Fibroblast of gingiva (primary cell): ENCODE measurements at regions not wholly inside any gene's neighbourhood (a gene's known extent, or its start where the extent isn't known, plus 50 kb on each side); places are given as distances from the start of the nearest gene placed in this dataset.

Experiments used
- DNase-seq: peaks from one replicate; pipeline ENCODE4 v3.0.0-alpha.2; 2011; ENCODE audit warnings: low read depth

GRCh38 chr6:8276148-8276547, 159.2 kb downstream of the SLC35B3 start:
- DNase-seq = no peak

GRCh38 chr6:8275667-8276066, 159.7 kb downstream of the SLC35B3 start:
- DNase-seq = no peak

- no peak for DNase-seq
Measured at GRCh38 chr6:8274226-8274625, 161.1 kb downstream of the SLC35B3 start.

GRCh38 chr6:8269872-8270454, 165.4 kb downstream of the SLC35B3 start:
- no peak for DNase-seq

GRCh38 chr6:8269094-8269493, 166.3 kb downstream of the SLC35B3 start:
- no peak for DNase-seq

- no peak for DNase-seq
Measured at GRCh38 chr6:8268606-8269005, 166.3 kb upstream of the EEF1E1 start.

GRCh38 chr6:8268156-8268555, 165.8 kb upstream of the EEF1E1 start:
- no peak for DNase-seq

GRCh38 chr6:8260610-8261009, 158.3 kb upstream of the EEF1E1 start:
- no peak for DNase-seq

GRCh38 chr6:8246403-8246802, 144.1 kb upstream of the EEF1E1 start:
- no peak for DNase-seq

GRCh38 chr6:8245726-8246125, 143.4 kb upstream of the EEF1E1 start:
- DNase-seq = no peak

GRCh38 chr6:8243475-8243874, 141.1 kb upstream of the EEF1E1 start:
- no peak for DNase-seq

GRCh38 chr6:8242885-8243284, 140.5 kb upstream of the EEF1E1 start:
- no peak for DNase-seq

- no peak for DNase-seq
Measured at GRCh38 chr6:8240301-8240700, 138.0 kb upstream of the EEF1E1 start.

- no peak for DNase-seq
Measured at GRCh38 chr6:8238773-8239683, 136.7 kb upstream of the EEF1E1 start.

- DNase-seq = no peak
Measured at GRCh38 chr6:8237668-8238067, 135.3 kb upstream of the EEF1E1 start.

GRCh38 chr6:8236956-8237355, 134.6 kb upstream of the EEF1E1 start:
- no peak for DNase-seq

- no peak for DNase-seq
Measured at GRCh38 chr6:8234321-8234720, 132.0 kb upstream of the EEF1E1 start.

- no peak for DNase-seq
Measured at GRCh38 chr6:8231956-8232355, 129.6 kb upstream of the EEF1E1 start.

- DNase-seq = no peak
Measured at GRCh38 chr6:8229915-8230756, 127.8 kb upstream of the EEF1E1 start.

- no peak for DNase-seq
Measured at GRCh38 chr6:8225113-8225512, 122.8 kb upstream of the EEF1E1 start.

- no peak for DNase-seq
Measured at GRCh38 chr6:8223678-8224077, 121.3 kb upstream of the EEF1E1 start.

- peak; percentile 48 for DNase-seq
Measured at GRCh38 chr6:8219352-8219943, 117.1 kb upstream of the EEF1E1 start.
